Liver (tissue), 8 donors: ENCODE measurements at regions not wholly inside any gene's neighbourhood (a gene's known extent, or its start where the extent isn't known, plus 50 kb on each side); places are given as distances from the start of the nearest gene placed in this dataset.

Experiments used
- DNase-seq: peaks from one replicate; pipeline ENCODE4 v3.0.0-alpha.2; 2017; ENCODE audit warnings: low spot score
- H3K27ac ChIP-seq, 2 donors: one replicate each; pipeline ENCODE4 v1.7.0; 2013; ENCODE audit warnings: inconsistent platforms in 2 of 2, low read length in 2 of 2, control low read depth in 1 of 2, low read depth in 1 of 2, mild to moderate bottlenecking in 1 of 2
- H3K27me3 ChIP-seq, 4 donors: one replicate each; pipeline versions ENCODE4 v1.6.1 to v1.7.0; 2013; ENCODE audit warnings: low read length in 3 of 4, inconsistent platforms in 1 of 4, mild to moderate bottlenecking in 1 of 4, moderate library complexity in 1 of 4; ENCODE audit not compliant: control insufficient read depth in 4 of 4, insufficient read depth in 4 of 4
- H3K36me3 ChIP-seq, 4 donors: one replicate each; pipeline versions ENCODE4 v1.6.1 to v1.7.0; 2013; ENCODE audit warnings: low read length in 3 of 4, mild to moderate bottlenecking in 3 of 4, low read depth in 1 of 4, moderate library complexity in 1 of 4; ENCODE audit not compliant: control insufficient read depth in 4 of 4, insufficient read depth in 3 of 4
- H3K4me1 ChIP-seq, 4 donors: one replicate each; pipeline versions ENCODE4 v1.6.1 to v1.7.0; 2013; ENCODE audit warnings: low read length in 3 of 4, mild to moderate bottlenecking in 3 of 4, moderate library complexity in 1 of 4; ENCODE audit not compliant: control insufficient read depth in 4 of 4, insufficient read depth in 4 of 4
- H3K4me3 ChIP-seq, 3 donors: one replicate each; pipeline versions ENCODE4 v1.6.1 to v1.7.0; 2013; ENCODE audit warnings: low read length in 3 of 3, control low read depth in 1 of 3, low read depth in 1 of 3, mild to moderate bottlenecking in 1 of 3
- H3K9ac ChIP-seq, 2 donors: one replicate each; pipeline ENCODE4 v1.7.0; 2013; ENCODE audit warnings: low read length in 2 of 2, mild to moderate bottlenecking in 2 of 2, moderate library complexity in 2 of 2, control low read depth in 1 of 2, low read depth in 1 of 2
- H3K9me3 ChIP-seq, 4 donors: one replicate each; pipeline versions ENCODE4 v1.6.1 to v1.7.0; 2013; ENCODE audit warnings: low read length in 3 of 4; ENCODE audit not compliant: control insufficient read depth in 4 of 4
- EGR1 ChIP-seq, 2 donors: IDR thresholded peaks; 2 replicates each; pipeline ENCODE4 v1.6.1; 2016 to 2018; ENCODE audit warnings: antibody characterized with exemption in 2 of 2, low read depth in 2 of 2
- FOXA1 ChIP-seq: IDR thresholded peaks from 2 replicates; pipeline ENCODE4 v1.6.1; 2016; ENCODE audit warnings: antibody characterized with exemption
- FOXA2 ChIP-seq: IDR thresholded peaks from 2 replicates; pipeline ENCODE4 v1.6.1; 2016; ENCODE audit warnings: antibody characterized with exemption
- GABPA ChIP-seq, 2 donors: IDR thresholded peaks in 1 of 2; conservative IDR thresholded peaks in 1 of 2; 2 replicates each; pipeline ENCODE4 v1.6.1; 2016; ENCODE audit warnings: antibody characterized with exemption in 2 of 2, mild to moderate bottlenecking in 1 of 2, moderate library complexity in 1 of 2
- HNF4A ChIP-seq, 2 donors: conservative IDR thresholded peaks; 2 replicates each; pipeline ENCODE4 v1.6.1; 2016; ENCODE audit warnings: antibody characterized with exemption in 2 of 2, mild to moderate bottlenecking in 2 of 2
- HNF4G ChIP-seq: IDR thresholded peaks from 2 replicates; pipeline ENCODE4 v1.6.1; 2016; ENCODE audit warnings: antibody characterized with exemption
- JUND ChIP-seq, 2 donors: IDR thresholded peaks; 2 replicates each; pipeline ENCODE4 v1.6.1; 2016; ENCODE audit warnings: antibody characterized with exemption in 2 of 2
- NR2F2 ChIP-seq: IDR thresholded peaks from 2 replicates; pipeline ENCODE4 v1.6.1; 2016; ENCODE audit warnings: antibody characterized with exemption
- RAD21 ChIP-seq, 2 donors: IDR thresholded peaks; 2 replicates each; pipeline ENCODE4 v1.6.1; 2016; ENCODE audit warnings: antibody characterized with exemption in 2 of 2, mild to moderate bottlenecking in 2 of 2
- RXRA ChIP-seq, 2 donors: IDR thresholded peaks; 2 replicates each; pipeline ENCODE4 v1.6.1; 2017 to 2018; ENCODE audit warnings: antibody characterized with exemption in 2 of 2, mild to moderate bottlenecking in 1 of 2
- SP1 ChIP-seq: IDR thresholded peaks from 2 replicates; pipeline ENCODE4 v1.6.1; 2018; ENCODE audit warnings: antibody characterized with exemption, mild to moderate bottlenecking
- TAF1 ChIP-seq: conservative IDR thresholded peaks from 2 replicates; pipeline ENCODE4 v1.6.1; 2016; ENCODE audit warnings: antibody characterized with exemption, mild to moderate bottlenecking
- YY1 ChIP-seq: IDR thresholded peaks from 2 replicates; pipeline ENCODE4 v1.6.1; 2016; ENCODE audit warnings: antibody characterized with exemption, mild to moderate bottlenecking
- WGBS: extraction: QIAGEN DNeasy Blood & Tissue Kit; methylation state at CpG from one replicate; pipeline ENCODE4 v1.1.7; 2013; 5-methylcytosine and 5-hydroxymethylcytosine counted together
- TF ChIP-seq, protein P1 (sequence below): IDR thresholded peaks from 2 replicates; pipeline ENCODE4 v1.6.1; 2016; ENCODE audit warnings: antibody characterized with exemption
- TF ChIP-seq, protein P2 (sequence below): IDR thresholded peaks from 2 replicates; pipeline ENCODE4 v1.6.1; 2016; ENCODE audit warnings: antibody characterized with exemption, mild to moderate bottlenecking
- TF ChIP-seq, protein P3 (sequence below): IDR thresholded peaks from 2 replicates; pipeline ENCODE4 v1.6.1; 2016; ENCODE audit warnings: antibody characterized with exemption
- TF ChIP-seq, protein P4 (sequence below): fragments of 150-350 bp; IDR thresholded peaks from 2 replicates; pipeline ENCODE4 v1.5.1; 2017; ENCODE audit warnings: improper control_type of control experiment, low read depth, low read length; ENCODE audit not compliant: missing input control
- TF ChIP-seq, protein P5 (sequence below): IDR thresholded peaks from 2 replicates; pipeline ENCODE4 v1.6.1; 2016; ENCODE audit warnings: antibody characterized with exemption
- donor health status: healthy.
- donor health status: healthy.
- donor health status: healthy.
- donor health status: healthy.
- donor health status: healthy.

DNA sequence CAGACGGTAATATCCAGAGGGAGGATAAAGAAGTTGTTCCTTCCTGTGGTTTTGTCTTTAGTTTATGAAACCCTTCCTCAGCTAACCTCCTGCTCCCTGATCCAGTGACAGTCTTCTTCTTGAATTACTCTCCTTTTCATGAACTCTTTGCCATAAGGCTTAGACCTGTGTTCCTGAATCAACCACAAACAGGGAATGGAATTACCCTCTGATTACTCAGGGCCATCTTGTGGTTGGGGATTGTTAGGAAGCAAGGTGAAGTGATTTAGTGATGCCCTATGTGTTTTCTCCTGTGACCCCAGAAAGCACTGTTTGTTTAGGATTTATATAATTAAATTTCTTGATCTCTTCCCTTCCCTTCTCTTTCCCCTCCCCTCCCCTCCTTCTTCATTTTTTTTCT lies 409.1 kb downstream of the TAF11L14 start:
- H3K27me3 ChIP-seq = no peaks in the 10 kb centered on the region
- H3K9ac ChIP-seq = no peak overlapping the region
- DNase-seq = no peak
- H3K36me3 ChIP-seq = no peaks in the 10 kb centered on the region
- no peaks in the 10 kb centered on the region for H3K9me3 ChIP-seq
- no peak overlapping the region for H3K27ac ChIP-seq
- peaks cover 0 to 4% (median 2%) of the 10 kb centered on the region in 4 donors for H3K4me1 ChIP-seq
- WGBS = 72% methylated on average over 1 of the region's 1 CpG
- no peak for TF ChIP-seq YY1
- TF ChIP-seq TAF1 = no peak
- TF ChIP-seq NR2F2 = no peak
- TF ChIP-seq, protein P1, sequence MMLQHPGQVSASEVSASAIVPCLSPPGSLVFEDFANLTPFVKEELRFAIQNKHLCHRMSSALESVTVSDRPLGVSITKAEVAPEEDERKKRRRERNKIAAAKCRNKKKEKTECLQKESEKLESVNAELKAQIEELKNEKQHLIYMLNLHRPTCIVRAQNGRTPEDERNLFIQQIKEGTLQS = no peak
- TF ChIP-seq, protein P2, sequence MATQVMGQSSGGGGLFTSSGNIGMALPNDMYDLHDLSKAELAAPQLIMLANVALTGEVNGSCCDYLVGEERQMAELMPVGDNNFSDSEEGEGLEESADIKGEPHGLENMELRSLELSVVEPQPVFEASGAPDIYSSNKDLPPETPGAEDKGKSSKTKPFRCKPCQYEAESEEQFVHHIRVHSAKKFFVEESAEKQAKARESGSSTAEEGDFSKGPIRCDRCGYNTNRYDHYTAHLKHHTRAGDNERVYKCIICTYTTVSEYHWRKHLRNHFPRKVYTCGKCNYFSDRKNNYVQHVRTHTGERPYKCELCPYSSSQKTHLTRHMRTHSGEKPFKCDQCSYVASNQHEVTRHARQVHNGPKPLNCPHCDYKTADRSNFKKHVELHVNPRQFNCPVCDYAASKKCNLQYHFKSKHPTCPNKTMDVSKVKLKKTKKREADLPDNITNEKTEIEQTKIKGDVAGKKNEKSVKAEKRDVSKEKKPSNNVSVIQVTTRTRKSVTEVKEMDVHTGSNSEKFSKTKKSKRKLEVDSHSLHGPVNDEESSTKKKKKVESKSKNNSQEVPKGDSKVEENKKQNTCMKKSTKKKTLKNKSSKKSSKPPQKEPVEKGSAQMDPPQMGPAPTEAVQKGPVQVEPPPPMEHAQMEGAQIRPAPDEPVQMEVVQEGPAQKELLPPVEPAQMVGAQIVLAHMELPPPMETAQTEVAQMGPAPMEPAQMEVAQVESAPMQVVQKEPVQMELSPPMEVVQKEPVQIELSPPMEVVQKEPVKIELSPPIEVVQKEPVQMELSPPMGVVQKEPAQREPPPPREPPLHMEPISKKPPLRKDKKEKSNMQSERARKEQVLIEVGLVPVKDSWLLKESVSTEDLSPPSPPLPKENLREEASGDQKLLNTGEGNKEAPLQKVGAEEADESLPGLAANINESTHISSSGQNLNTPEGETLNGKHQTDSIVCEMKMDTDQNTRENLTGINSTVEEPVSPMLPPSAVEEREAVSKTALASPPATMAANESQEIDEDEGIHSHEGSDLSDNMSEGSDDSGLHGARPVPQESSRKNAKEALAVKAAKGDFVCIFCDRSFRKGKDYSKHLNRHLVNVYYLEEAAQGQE = no peak
- TF ChIP-seq, protein P3, sequence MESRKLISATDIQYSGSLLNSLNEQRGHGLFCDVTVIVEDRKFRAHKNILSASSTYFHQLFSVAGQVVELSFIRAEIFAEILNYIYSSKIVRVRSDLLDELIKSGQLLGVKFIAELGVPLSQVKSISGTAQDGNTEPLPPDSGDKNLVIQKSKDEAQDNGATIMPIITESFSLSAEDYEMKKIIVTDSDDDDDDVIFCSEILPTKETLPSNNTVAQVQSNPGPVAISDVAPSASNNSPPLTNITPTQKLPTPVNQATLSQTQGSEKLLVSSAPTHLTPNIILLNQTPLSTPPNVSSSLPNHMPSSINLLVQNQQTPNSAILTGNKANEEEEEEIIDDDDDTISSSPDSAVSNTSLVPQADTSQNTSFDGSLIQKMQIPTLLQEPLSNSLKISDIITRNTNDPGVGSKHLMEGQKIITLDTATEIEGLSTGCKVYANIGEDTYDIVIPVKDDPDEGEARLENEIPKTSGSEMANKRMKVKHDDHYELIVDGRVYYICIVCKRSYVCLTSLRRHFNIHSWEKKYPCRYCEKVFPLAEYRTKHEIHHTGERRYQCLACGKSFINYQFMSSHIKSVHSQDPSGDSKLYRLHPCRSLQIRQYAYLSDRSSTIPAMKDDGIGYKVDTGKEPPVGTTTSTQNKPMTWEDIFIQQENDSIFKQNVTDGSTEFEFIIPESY = no peak
- no peak for TF ChIP-seq RAD21 (IDR thresholded peaks at IDR 0.05)
- no peak for TF ChIP-seq JUND (IDR thresholded peaks at IDR 0.05)
- TF ChIP-seq FOXA1 = no peak
- no peak for TF ChIP-seq GABPA (IDR thresholded peaks at IDR 0.05 in 1 of 2, conservative IDR thresholded peaks at IDR 0.05 in 1 of 2)
- TF ChIP-seq, protein P4, sequence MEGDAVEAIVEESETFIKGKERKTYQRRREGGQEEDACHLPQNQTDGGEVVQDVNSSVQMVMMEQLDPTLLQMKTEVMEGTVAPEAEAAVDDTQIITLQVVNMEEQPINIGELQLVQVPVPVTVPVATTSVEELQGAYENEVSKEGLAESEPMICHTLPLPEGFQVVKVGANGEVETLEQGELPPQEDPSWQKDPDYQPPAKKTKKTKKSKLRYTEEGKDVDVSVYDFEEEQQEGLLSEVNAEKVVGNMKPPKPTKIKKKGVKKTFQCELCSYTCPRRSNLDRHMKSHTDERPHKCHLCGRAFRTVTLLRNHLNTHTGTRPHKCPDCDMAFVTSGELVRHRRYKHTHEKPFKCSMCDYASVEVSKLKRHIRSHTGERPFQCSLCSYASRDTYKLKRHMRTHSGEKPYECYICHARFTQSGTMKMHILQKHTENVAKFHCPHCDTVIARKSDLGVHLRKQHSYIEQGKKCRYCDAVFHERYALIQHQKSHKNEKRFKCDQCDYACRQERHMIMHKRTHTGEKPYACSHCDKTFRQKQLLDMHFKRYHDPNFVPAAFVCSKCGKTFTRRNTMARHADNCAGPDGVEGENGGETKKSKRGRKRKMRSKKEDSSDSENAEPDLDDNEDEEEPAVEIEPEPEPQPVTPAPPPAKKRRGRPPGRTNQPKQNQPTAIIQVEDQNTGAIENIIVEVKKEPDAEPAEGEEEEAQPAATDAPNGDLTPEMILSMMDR = no peak
- TF ChIP-seq FOXA2 = no peak
- TF ChIP-seq, protein P5, sequence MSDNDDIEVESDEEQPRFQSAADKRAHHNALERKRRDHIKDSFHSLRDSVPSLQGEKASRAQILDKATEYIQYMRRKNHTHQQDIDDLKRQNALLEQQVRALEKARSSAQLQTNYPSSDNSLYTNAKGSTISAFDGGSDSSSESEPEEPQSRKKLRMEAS = no peak
- TF ChIP-seq SP1 = no peak
- TF ChIP-seq RXRA (IDR thresholded peaks at IDR 0.05) = no peak
- TF ChIP-seq HNF4A (conservative IDR thresholded peaks at IDR 0.05) = no peak
- TF ChIP-seq HNF4G = no peak
- no peak for TF ChIP-seq EGR1 (IDR thresholded peaks at IDR 0.05; ENCODE audit: low read depth in 2 of 2)
- H3K4me3 ChIP-seq = no peak overlapping the region
